Coronary artery (tissue), 2 donors: ENCODE measurements at regions not wholly inside any gene's neighbourhood (a gene's known extent, or its start where the extent isn't known, plus 50 kb on each side); places are given as distances from the start of the nearest gene placed in this dataset.
"Not testable (repeated sequence)": the region's sequence is repeated elsewhere in the genome, so short reads cannot be mapped to it uniquely, and the experiment has no call there.

Experiments
- DNase-seq: peaks from one replicate; pipeline ENCODE4 v3.0.0-alpha.2; 2017; ENCODE audit warnings: low spot score
- H3K27ac ChIP-seq, 2 donors: fragments of 200-600 bp; sonication (generic); one replicate each; pipeline ENCODE4 v1.5.1; 2016 to 2019
- H3K4me3 ChIP-seq: fragments of 200-600 bp; sonication (generic); 2 replicates; pipeline ENCODE4 v1.5.1; 2016; ENCODE audit warnings: mild to moderate bottlenecking, moderate library complexity
- CTCF ChIP-seq: fragments of 200-600 bp; sonication (generic); IDR thresholded peaks from one replicate; pipeline ENCODE4 v1.5.1; 2019; ENCODE audit warnings: antibody characterized with exemption

GRCh38 chr3:103532986-103533385, 1098.2 kb downstream of the ZPLD1 start:
- Histone ChIP-seq H3K27ac (no peak overlapping the region), H3K4me3 (no peak overlapping the region)
- TF ChIP-seq CTCF = no peak
- no peak for DNase-seq

DNA sequence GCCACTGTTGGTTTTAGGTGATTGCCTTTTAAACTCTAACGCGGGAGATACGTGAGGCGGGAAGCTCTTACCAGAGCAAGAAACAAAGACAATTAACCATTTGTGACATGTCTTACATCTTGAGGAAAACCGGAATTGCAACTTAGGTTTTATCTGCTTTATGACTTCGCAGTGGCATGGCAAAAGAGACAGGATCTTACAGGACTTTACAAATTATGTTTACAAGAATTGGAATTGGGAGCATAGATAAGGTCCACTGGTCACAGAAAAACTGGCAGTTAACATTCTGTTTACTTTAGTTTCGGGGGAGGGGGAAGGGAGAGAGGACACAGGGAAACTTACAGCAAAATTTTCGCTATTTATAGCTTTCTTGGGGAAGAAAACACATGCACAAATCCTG, 1119.6 kb downstream of the ZPLD1 start:
- no peak for DNase-seq
- Histone ChIP-seq H3K27ac (no peak overlapping the region), H3K4me3 (no peak overlapping the region)
- TF ChIP-seq CTCF = no peak

DNA sequence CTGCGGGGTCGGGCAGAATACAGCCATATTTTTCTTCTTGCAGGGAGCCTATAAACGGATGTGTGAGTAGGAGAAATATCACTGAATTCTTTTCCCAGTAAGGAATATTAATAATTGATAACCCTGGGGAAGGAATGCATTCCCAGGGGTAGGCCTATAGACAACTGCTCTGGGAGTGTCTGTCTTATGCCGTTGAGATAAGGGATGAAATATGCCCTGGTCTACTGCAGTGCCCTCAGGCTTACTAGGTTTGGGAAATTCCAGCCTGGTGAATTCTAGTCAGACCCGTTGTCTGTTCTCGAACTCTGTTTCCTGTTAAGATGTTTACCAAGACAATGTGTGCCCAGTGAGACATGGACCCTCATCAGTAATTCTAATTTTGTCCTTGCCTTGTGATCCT, 1129.3 kb downstream of the ZPLD1 start:
- H3K4me3 ChIP-seq, H3K27ac ChIP-seq, DNase-seq: not testable (repeated sequence)

DNA sequence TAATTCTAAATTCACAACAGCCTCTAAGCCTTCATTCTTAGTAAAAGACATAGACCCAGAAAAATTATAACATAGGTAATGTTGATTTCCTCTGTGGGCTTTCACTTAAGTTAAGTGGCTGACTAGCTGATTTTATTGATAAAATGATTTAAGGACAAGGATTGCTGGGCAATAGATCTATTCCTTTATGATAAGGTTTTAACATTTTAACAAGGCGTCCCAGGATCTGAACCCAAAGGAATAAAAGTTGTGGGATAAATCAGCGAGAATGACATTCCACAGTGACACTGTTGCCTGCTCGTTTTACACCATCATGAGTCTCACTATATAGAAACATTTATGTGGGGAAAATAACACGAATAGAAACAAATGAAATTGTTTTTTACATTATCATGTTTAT, 1151.0 kb downstream of the ZPLD1 start:
- H3K27ac ChIP-seq = no peak overlapping the region

GRCh38 chr3:103589770-103590169, 1155.0 kb downstream of the ZPLD1 start:
- Histone ChIP-seq H3K27ac (no peak overlapping the region), H3K4me3 (no peak overlapping the region)
- no peak for DNase-seq
- TF ChIP-seq CTCF = no peak

More for the DNA sequence above, 1151.0 kb downstream of the ZPLD1 start:
- H3K4me3 ChIP-seq = no peak overlapping the region
- DNase-seq = no peak
- TF ChIP-seq CTCF = no peak

DNA sequence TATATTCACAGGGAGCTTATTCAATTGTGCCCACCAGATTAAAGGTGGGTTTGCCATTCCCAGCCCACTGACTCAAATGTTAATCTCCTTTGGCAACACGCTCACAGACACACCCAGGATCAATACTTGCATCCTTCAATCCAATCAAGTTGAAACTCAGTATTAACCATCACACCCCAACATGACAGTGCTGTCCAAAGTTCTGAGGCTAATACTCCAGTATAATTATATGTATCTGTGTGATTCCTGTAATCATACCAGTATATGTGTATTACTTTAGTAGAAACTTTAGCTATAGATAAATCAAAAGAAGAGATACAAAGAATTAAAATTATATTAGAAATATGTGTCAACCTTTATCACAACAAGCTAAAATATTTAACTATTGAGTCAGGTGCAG, 1166.0 kb downstream of the ZPLD1 start:
- TF ChIP-seq CTCF = no peak
- Histone ChIP-seq H3K4me3 (no peak overlapping the region), H3K27ac (no peak overlapping the region)
- DNase-seq = no peak

GRCh38 chr3:103601666-103602065, 1166.9 kb downstream of the ZPLD1 start:
- Histone ChIP-seq H3K27ac (no peak overlapping the region), H3K4me3 (no peak overlapping the region)
- TF ChIP-seq CTCF = no peak
- DNase-seq = no peak

DNA sequence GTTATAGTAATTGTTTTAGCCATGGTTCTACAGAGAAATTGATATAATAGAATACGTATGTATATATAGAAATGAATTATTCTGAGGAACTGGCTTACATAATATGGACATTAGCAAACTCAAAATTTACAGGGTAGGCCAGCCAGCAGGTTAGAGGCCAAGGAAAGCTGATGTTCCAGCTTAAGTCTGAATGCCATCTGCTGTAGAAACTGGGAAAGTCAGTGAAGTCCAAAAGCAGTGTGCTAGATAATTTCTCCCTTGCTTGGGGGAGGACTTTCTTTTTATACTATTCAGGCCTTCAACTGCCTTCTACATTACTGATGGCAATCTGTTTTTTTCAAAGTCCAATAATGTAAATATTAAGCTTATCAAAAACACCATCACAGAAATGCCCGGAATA, 1174.7 kb downstream of the ZPLD1 start:
- no peak overlapping the region for H3K4me3 ChIP-seq
- H3K27ac ChIP-seq = no peak overlapping the region
- DNase-seq = no peak
- TF ChIP-seq CTCF = no peak
